SK-N-SH (cell line): ENCODE measurements at regions not wholly inside any gene's neighbourhood (a gene's known extent, or its start where the extent isn't known, plus 50 kb on each side); places are given as distances from the start of the nearest gene placed in this dataset.

ENCODE experiments used
- CTCF ChIA-PET: fragments of 300-600, 350-600 bp; formaldehyde crosslinking; extraction: SDS; loops from one replicate; lab custom pipeline; 2021; lab: Yijun Ruan, JAX
- POLR2A ChIA-PET: fragments of 350-600 bp; sonication (Branson Sonifier 250); formaldehyde crosslinking; extraction: SDS; loops from one replicate; lab custom pipeline; 2020; ENCODE audit warnings: antibody characterized with exemption, inconsistent platforms; lab: Yijun Ruan, JAX
- DNase-seq: peaks from one replicate; pipeline ENCODE4 v3.0.0; 2012
- H2AFZ ChIP-seq: fragments of 200-600 bp; sonication (generic); 2 replicates; pipeline ENCODE4 v1.8.1; 2016; ENCODE audit warnings: antibody characterized with exemption, mild to moderate bottlenecking, low read depth
- H3F3A ChIP-seq: fragments of 200-600 bp; sonication (generic); replicated peaks from 2 replicates; pipeline ENCODE3; 2016; ENCODE audit warnings: antibody characterized with exemption, mild to moderate bottlenecking; ENCODE audit not compliant: insufficient read depth
- H3K27ac ChIP-seq, 2 experiments: fragments of 200-500 bp in 1 of 2; fragments of 200-600 bp in 1 of 2; sonication (Bioruptor generic) in 1 of 2; sonication (generic), shearing (Covaris generic) in 1 of 2; 2 replicates each; pipeline versions ENCODE4 v1.5.1 to v1.6.1; 2014 to 2016; ENCODE audit warnings: low read depth in 2 of 2, inconsistent platforms in 1 of 2, low read length in 1 of 2, mild to moderate bottlenecking in 1 of 2, mixed read lengths in 1 of 2
- H3K27me3 ChIP-seq: fragments of 200-600 bp; sonication (generic), shearing (Covaris generic); 2 replicates; pipeline ENCODE4 v1.6.1; 2016; ENCODE audit warnings: mixed run types; ENCODE audit not compliant: insufficient read depth
- H3K36me3 ChIP-seq, 2 experiments: fragments of 200-500 bp in 1 of 2; fragments of 200-600 bp in 1 of 2; sonication (Bioruptor generic) in 1 of 2; sonication (generic) in 1 of 2; replicated peaks in 1 of 2; 2 replicates each; pipeline versions ENCODE3 to v1.5.1; 2014 to 2016; ENCODE audit warnings: low read length in 1 of 2, mild to moderate bottlenecking in 1 of 2; ENCODE audit not compliant: insufficient read depth in 2 of 2, control insufficient read depth in 1 of 2
- H3K4me1 ChIP-seq, 2 experiments: fragments of 200-500 bp in 1 of 2; fragments of 200-600 bp in 1 of 2; sonication (Bioruptor generic) in 1 of 2; sonication (generic), shearing (Covaris generic) in 1 of 2; 2 replicates each; pipeline versions ENCODE4 v1.5.1 to v1.6.1; 2014 to 2016; ENCODE audit warnings: low read depth in 1 of 2, low read length in 1 of 2, mixed run types in 1 of 2; ENCODE audit not compliant: insufficient read depth in 2 of 2, control insufficient read depth in 1 of 2
- H3K4me2 ChIP-seq: fragments of 200-600 bp; sonication (generic), shearing (Covaris generic); 2 replicates; pipeline ENCODE4 v1.6.1; 2017; ENCODE audit warnings: mixed run types
- H3K4me3 ChIP-seq, 2 experiments: fragments of 200-500 bp in 1 of 2; fragments of 200-600 bp in 1 of 2; sonication (Bioruptor generic) in 1 of 2; sonication (generic), shearing (Covaris generic) in 1 of 2; 2 replicates each; pipeline versions ENCODE4 v1.5.1 to v1.8.1; 2014 to 2016; ENCODE audit warnings: low read depth in 2 of 2, inconsistent platforms in 1 of 2, low read length in 1 of 2, mild to moderate bottlenecking in 1 of 2, mixed read lengths in 1 of 2, moderate library complexity in 1 of 2
- H3K79me2 ChIP-seq: fragments of 200-600 bp; sonication (generic); 2 replicates; pipeline ENCODE4 v1.8.1; 2017; ENCODE audit warnings: mild to moderate bottlenecking; ENCODE audit not compliant: insufficient read depth
- H3K9ac ChIP-seq: fragments of 200-600 bp; sonication (generic); 2 replicates; pipeline ENCODE4 v1.6.1; 2017; ENCODE audit warnings: mixed run types
- H3K9me2 ChIP-seq: fragments of 200-600 bp; sonication (generic); 2 replicates; pipeline ENCODE4 v1.6.1; 2017; ENCODE audit warnings: mixed run types
- H3K9me3 ChIP-seq: fragments of 200-600 bp; sonication (generic); 2 replicates; pipeline ENCODE4 v1.6.1; 2017; ENCODE audit warnings: mixed run types, mild to moderate bottlenecking, moderate library complexity
- H4K20me1 ChIP-seq: fragments of 200-600 bp; sonication (generic); 2 replicates; pipeline ENCODE4 v1.6.1; 2017; ENCODE audit warnings: mild to moderate bottlenecking, mixed run types; ENCODE audit not compliant: insufficient read depth
- ELF1 ChIP-seq: IDR thresholded peaks from 2 replicates; pipeline ENCODE4 v1.4.0; 2012
- EP300 ChIP-seq, 2 experiments: IDR thresholded peaks; 2 replicates each; pipeline versions ENCODE4 v1.4.0 to v1.6.1; 2012; ENCODE audit warnings: borderline replicate concordance in 1 of 2, low read depth in 1 of 2, low read length in 1 of 2
- FOXJ3 ChIP-seq: sonication (generic); formaldehyde crosslinking; IDR thresholded peaks from 2 replicates; pipeline ENCODE4 v1.5.1; 2020; ENCODE audit warnings: mild to moderate bottlenecking, missing genetic modification reagents
- FOXM1 ChIP-seq: IDR thresholded peaks from 2 replicates; pipeline ENCODE4 v1.4.0; 2012; ENCODE audit warnings: low read depth, mild to moderate bottlenecking
- GABPA ChIP-seq: IDR thresholded peaks from 2 replicates; pipeline ENCODE4 v1.4.0; 2012; ENCODE audit warnings: low read depth, mild to moderate bottlenecking
- GATA2 ChIP-seq: sonication (generic); formaldehyde crosslinking; IDR thresholded peaks from 2 replicates; pipeline ENCODE4 v1.5.0; 2020; ENCODE audit warnings: mild to moderate bottlenecking, missing genetic modification reagents
- IRF3 ChIP-seq: fragments of 150-350 bp; IDR thresholded peaks from 2 replicates; pipeline ENCODE4 v1.6.1; 2016; ENCODE audit warnings: mild to moderate bottlenecking, low read depth, low read length
- MAX ChIP-seq: IDR thresholded peaks from 2 replicates; pipeline ENCODE4 v1.4.0; 2012; ENCODE audit warnings: low read depth
- NFIC ChIP-seq: IDR thresholded peaks from 2 replicates; pipeline ENCODE4 v1.4.0; 2012; ENCODE audit warnings: borderline replicate concordance
- NRF1 ChIP-seq: IDR thresholded peaks from 2 replicates; pipeline ENCODE4 v1.6.1; 2012; ENCODE audit warnings: low read depth, mild to moderate bottlenecking, low read length
- PBX3 ChIP-seq: IDR thresholded peaks from 2 replicates; pipeline ENCODE4; 2012
- RAD21 ChIP-seq: IDR thresholded peaks from 2 replicates; pipeline ENCODE4 v1.6.1; 2012; ENCODE audit warnings: mild to moderate bottlenecking, low read length
- RCOR1 ChIP-seq: fragments of 150-350 bp; IDR thresholded peaks from 2 replicates; pipeline ENCODE4 v1.6.1; 2017; ENCODE audit warnings: antibody characterized with exemption, low read length
- REST ChIP-seq: IDR thresholded peaks from 2 replicates; pipeline ENCODE4 v1.6.1; 2012; ENCODE audit warnings: mild to moderate bottlenecking, low read depth, low read length, moderate library complexity
- RXRA ChIP-seq: IDR thresholded peaks from 2 replicates; pipeline ENCODE4 v1.4.0; 2012; ENCODE audit warnings: low read depth, mild to moderate bottlenecking, borderline replicate concordance
- SIN3A ChIP-seq: IDR thresholded peaks from 2 replicates; pipeline ENCODE4 v1.6.1; 2012; ENCODE audit warnings: low read depth, mild to moderate bottlenecking, low read length, moderate library complexity, borderline replicate concordance
- TCF12 ChIP-seq: IDR thresholded peaks from 2 replicates; pipeline ENCODE4 v1.4.0; 2012
- TEAD4 ChIP-seq: IDR thresholded peaks from 2 replicates; pipeline ENCODE4 v1.4.0; 2012; ENCODE audit warnings: mild to moderate bottlenecking, borderline replicate concordance; ENCODE audit not compliant: insufficient read depth
- YY1 ChIP-seq: IDR thresholded peaks from 2 replicates; pipeline ENCODE4 v1.4.0; 2012; ENCODE audit warnings: low read depth, mild to moderate bottlenecking
- WGBS: methylation state at CpG from one replicate; pipeline ENCODE4 v1.1.6; 2017; ENCODE audit warnings: low lambda C conversion rate; 5-methylcytosine and 5-hydroxymethylcytosine counted together

DNA sequence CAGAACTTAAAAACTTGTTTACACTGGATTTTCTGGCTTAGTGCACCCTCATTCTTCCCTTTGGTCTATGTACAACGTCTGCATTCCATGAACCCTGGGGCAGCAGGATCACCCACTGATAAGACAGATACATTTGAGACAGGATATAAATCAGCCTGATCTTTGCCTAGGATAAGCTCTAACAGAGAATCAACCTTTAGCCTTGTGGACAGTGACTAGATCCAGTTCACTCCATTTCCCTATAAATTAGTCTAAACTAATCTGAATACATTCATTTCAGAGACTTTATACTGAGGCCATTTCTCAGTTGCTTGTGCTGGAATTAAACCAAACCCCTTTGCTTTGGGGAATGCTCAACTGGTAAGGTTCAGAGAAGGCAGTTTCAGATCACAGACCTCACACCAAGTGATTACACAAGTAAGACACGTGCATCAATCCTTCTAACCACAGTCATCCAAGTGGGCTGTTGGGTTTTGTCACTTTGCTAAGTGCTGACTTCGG is 639.8 kb upstream of the FZD8 start:
- peak; percentile 20 for DNase-seq
- Histone ChIP-seq H4K20me1 (no peaks in the 10 kb centered on the region), H3K27ac (no peak overlapping the region; a peak in 1 of 4 replicates), H3K4me3 (no peak overlapping the region), H3K27me3 (no peaks in the 10 kb centered on the region), H3K9me2 (peaks cover 4% of the 10 kb centered on the region; the same call in 1 of the 2 replicates), H3K79me2 (no peaks in the 10 kb centered on the region), H2AFZ (no peak overlapping the region), H3K36me3 (no peaks in the 10 kb centered on the region), H3K4me2 (no peak overlapping the region), H3F3A (no peaks in the 10 kb centered on the region), H3K4me1 (peaks cover 0 to 7% of the 10 kb centered on the region in 2 experiments; a peak in 2 of 4 replicates), H3K9ac (no peak overlapping the region), H3K9me3 (peaks cover 12% of the 10 kb centered on the region; the same call in 1 of the 2 replicates)
- TF ChIP-seq TCF12, result peak; percentile 65
- no peak for TF ChIP-seq SIN3A
- TF ChIP-seq IRF3, result no peak
- TF ChIP-seq RXRA, result no peak
- no peak for TF ChIP-seq FOXM1
- TF ChIP-seq ELF1, result no peak
- TF ChIP-seq EP300 (IDR thresholded peaks at IDR 0.05; ENCODE audit: borderline replicate concordance in 1 of 2, low read depth in 1 of 2, low read length in 1 of 2), result peak; percentile 34 to 40; a peak in 1 of 4 replicates
- no peak for TF ChIP-seq FOXJ3 (CRISPR knock-in tag)
- TF ChIP-seq RAD21, result no peak
- TF ChIP-seq GATA2 (CRISPR knock-in tag), result peak; percentile 79
- TF ChIP-seq NFIC, result no peak
- no peak for TF ChIP-seq YY1
- TF ChIP-seq MAX, result no peak
- no peak for TF ChIP-seq TEAD4
- TF ChIP-seq PBX3, result peak; percentile 55
- no peak for TF ChIP-seq NRF1
- TF ChIP-seq REST, result no peak
- TF ChIP-seq RCOR1, result no peak
- TF ChIP-seq GABPA, result no peak
- 28% methylated on average over 3 of the region's 3 CpGs for WGBS
- ChIA-PET POLR2A (no interaction called here), CTCF (no interaction called here)
